B cell (primary cell): ENCODE measurements at regions not wholly inside any gene's neighbourhood (a gene's known extent, or its start where the extent isn't known, plus 50 kb on each side); places are given as distances from the start of the nearest gene placed in this dataset.

ENCODE experiments used
- ATAC-seq: fragments of 200-7000 bp; cut with Tn5 transposase; one replicate; pipeline ENCODE4 v1.10.0; 2021; ENCODE audit warnings: low read depth, mild to moderate bottlenecking, moderate number of reproducible peaks, moderate library complexity
- CTCF ChIA-PET: fragments of 350-600 bp; sonication (Branson Sonifier 250); formaldehyde crosslinking; loops from one replicate; lab custom pipeline; 2021; ENCODE audit warnings: antibody characterized with exemption, inconsistent platforms; lab: Charles Lee
- POLR2A ChIA-PET: fragments of 350-600 bp; sonication (Branson Sonifier 250); formaldehyde crosslinking; loops from one replicate; lab custom pipeline; 2021; ENCODE audit warnings: antibody characterized with exemption; lab: Charles Lee
- DNase-seq: peaks from one replicate; pipeline ENCODE4 v3.0.0; 2013
- H2AFZ ChIP-seq: 2 replicates; pipeline ENCODE4 v1.6.1; 2012; ENCODE audit warnings: mild to moderate bottlenecking, low read depth, low read length; ENCODE audit not compliant: insufficient read depth, poor library complexity, severe bottlenecking
- H3K27ac ChIP-seq, 2 donors: 1 replicate in 1 of 2; 2 replicates in 1 of 2; pipeline ENCODE4 v1.5.1; 2012 to 2013; ENCODE audit warnings: low read length in 2 of 2, mild to moderate bottlenecking in 2 of 2, moderate library complexity in 1 of 2
- H3K27me3 ChIP-seq, 4 experiments: fragments of 200-600 bp in 1 of 4; sonication (generic) in 1 of 4; replicated peaks in 1 of 4; 1 replicate in 2 of 4; 2 replicates in 2 of 4; pipeline versions ENCODE4 v1.6.1 to v1.7.0; 2013 to 2016; ENCODE audit warnings: low read length in 3 of 4, mild to moderate bottlenecking in 2 of 4, mixed read lengths in 1 of 4, moderate library complexity in 1 of 4; ENCODE audit not compliant: insufficient read depth in 4 of 4, control insufficient read depth in 3 of 4; ENCODE audit errors: control extremely low read depth in 1 of 4
- H3K36me3 ChIP-seq, 2 experiments: replicated peaks in 1 of 2; 1 replicate in 1 of 2; 2 replicates in 1 of 2; pipeline versions ENCODE4 v1.6.1 to v1.7.1; 2013; ENCODE audit warnings: low read length in 1 of 2; ENCODE audit not compliant: insufficient read depth in 2 of 2, control insufficient read depth in 1 of 2; ENCODE audit errors: control extremely low read depth in 1 of 2, extremely low read depth in 1 of 2
- H3K4me1 ChIP-seq, 2 donors: fragments of 200-600 bp in 1 of 2; sonication (generic) in 1 of 2; 1 replicate in 1 of 2; 2 replicates in 1 of 2; pipeline versions ENCODE4 v1.5.1 to v1.6.1; 2013 to 2017; ENCODE audit warnings: low read length in 2 of 2; ENCODE audit not compliant: control insufficient read depth in 2 of 2, insufficient read depth in 2 of 2
- H3K4me2 ChIP-seq: replicated peaks from 2 replicates; pipeline ENCODE3; 2012; ENCODE audit warnings: mild to moderate bottlenecking, low read depth, low read length; ENCODE audit not compliant: poor library complexity, severe bottlenecking
- H3K4me3 ChIP-seq, 5 experiments: fragments of 200-600 bp in 1 of 5; sonication (generic) in 1 of 5; 1 replicate in 3 of 5; 2 replicates in 2 of 5; pipeline versions ENCODE4 v1.5.1 to v1.7.0; 2011 to 2016; ENCODE audit warnings: low read length in 4 of 5, mild to moderate bottlenecking in 4 of 5, low read depth in 2 of 5, control low read depth in 1 of 5, moderate library complexity in 1 of 5; ENCODE audit not compliant: insufficient read depth in 1 of 5; ENCODE audit errors: control extremely low read depth in 1 of 5, extremely low read depth in 1 of 5
- H3K79me2 ChIP-seq: fragments of 200-600 bp; sonication (generic); one replicate; pipeline ENCODE4 v1.6.0; 2016; ENCODE audit warnings: low read length; ENCODE audit not compliant: control insufficient read depth, insufficient read depth
- H3K9ac ChIP-seq: fragments of 200-600 bp; sonication (generic); 2 replicates; pipeline ENCODE4 v1.6.1; 2017; ENCODE audit warnings: mild to moderate bottlenecking, low read length, moderate library complexity
- H3K9me3 ChIP-seq, 3 donors: one replicate each; pipeline versions ENCODE4 v1.6.1 to v1.7.1; 2013; ENCODE audit warnings: low read length in 2 of 3; ENCODE audit not compliant: control insufficient read depth in 2 of 3, insufficient read depth in 1 of 3; ENCODE audit errors: control extremely low read depth in 1 of 3
- H4K20me1 ChIP-seq: 2 replicates; pipeline ENCODE4 v1.6.0; 2012; ENCODE audit warnings: mild to moderate bottlenecking, low read length; ENCODE audit not compliant: insufficient read depth, control insufficient read depth, poor library complexity, severe bottlenecking
- H3K27ac Mint-ChIP-seq: one replicate; pipeline ENCODE4 v1.8.0; 2021; ENCODE audit warnings: mixed read lengths
- H3K27me3 Mint-ChIP-seq: one replicate; pipeline ENCODE4 v1.8.0; 2021; ENCODE audit warnings: mixed read lengths
- H3K4me1 Mint-ChIP-seq: one replicate; pipeline ENCODE4 v1.8.0; 2021; ENCODE audit warnings: mixed read lengths
- H3K4me3 Mint-ChIP-seq: one replicate; pipeline ENCODE4 v1.8.0; 2021; ENCODE audit warnings: mixed read lengths
- H3K9me3 Mint-ChIP-seq: one replicate; pipeline ENCODE4 v1.8.0; 2022; ENCODE audit warnings: mixed read lengths; ENCODE audit not compliant: insufficient read depth
- EZH2 ChIP-seq: IDR thresholded peaks from 2 replicates; pipeline ENCODE4 v1.6.1; 2012; ENCODE audit warnings: borderline replicate concordance, low read depth, mild to moderate bottlenecking, moderate library complexity, low read length; ENCODE audit not compliant: insufficient read depth, poor library complexity, severe bottlenecking
- WGBS: methylation state at CpG from one replicate; pipeline ENCODE4 v1.1.5; 2013; ENCODE audit warnings: missing lambda C conversion rate; ENCODE audit not compliant: insufficient coverage; 5-methylcytosine and 5-hydroxymethylcytosine counted together
- intact Hi-C: fragments of 100-400 bp; cut with micrococcal nuclease; formaldehyde crosslinking; loops from one replicate; pipeline ENCODE4 v1.10.0; 2022
- TF ChIP-seq, protein P1 (sequence below): fragments of 200-600 bp; IDR thresholded peaks from one replicate; pipeline ENCODE4 v1.8.0; 2022; ENCODE audit warnings: antibody characterized with exemption, mild to moderate bottlenecking

DNA sequence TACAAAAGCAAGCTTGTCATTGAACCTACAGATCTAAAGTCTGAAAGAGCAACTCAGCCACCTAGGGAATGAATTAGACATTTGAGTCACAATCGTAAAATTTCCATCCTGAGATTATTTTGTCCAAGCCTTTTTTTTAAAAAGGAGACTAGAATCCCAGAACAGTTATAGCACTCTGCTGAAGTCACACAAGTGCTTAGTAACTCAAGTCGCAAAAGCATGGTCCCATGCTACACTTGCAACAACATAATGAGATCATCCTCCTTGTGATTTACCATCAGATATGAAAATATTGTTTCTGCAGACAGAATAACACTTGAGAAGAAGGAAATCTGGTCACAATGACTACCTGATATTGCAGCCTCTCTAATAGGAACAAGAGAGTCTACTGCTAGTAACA, 106.7 kb downstream of the ZIC4 start:
- Histone ChIP-seq H3K36me3 (no peaks in the 10 kb centered on the region), H2AFZ (no peak overlapping the region), H3K9me3 (no peaks in the 10 kb centered on the region), H3K9ac (no peak overlapping the region), H3K4me1 (no peaks in the 10 kb centered on the region), H3K27ac (no peak overlapping the region), H3K79me2 (no peaks in the 10 kb centered on the region), H3K4me3 (no peak overlapping the region), H3K27me3 (no peaks in the 10 kb centered on the region), H3K4me2 (no peak overlapping the region), H4K20me1 (no peaks in the 10 kb centered on the region)
- H3K9me3 Mint-ChIP-seq, result no peaks in the 10 kb centered on the region
- POLR2A ChIA-PET, result no interaction called here
- H3K27ac Mint-ChIP-seq, result no peak overlapping the region
- no peak for DNase-seq
- whole genome bisulfite sequencing, result 100% methylated on average over 1 of the region's 2 CpGs
- CTCF ChIA-PET, result no interaction called here
- no peaks in the 10 kb centered on the region for H3K27me3 Mint-ChIP-seq
- no peak for ATAC-seq
- H3K4me3 Mint-ChIP-seq, result no peak overlapping the region
- no peaks in the 10 kb centered on the region for H3K4me1 Mint-ChIP-seq
- intact Hi-C loops, result no loop called here
- TF ChIP-seq EZH2, result no peak
- TF ChIP-seq, protein P1, sequence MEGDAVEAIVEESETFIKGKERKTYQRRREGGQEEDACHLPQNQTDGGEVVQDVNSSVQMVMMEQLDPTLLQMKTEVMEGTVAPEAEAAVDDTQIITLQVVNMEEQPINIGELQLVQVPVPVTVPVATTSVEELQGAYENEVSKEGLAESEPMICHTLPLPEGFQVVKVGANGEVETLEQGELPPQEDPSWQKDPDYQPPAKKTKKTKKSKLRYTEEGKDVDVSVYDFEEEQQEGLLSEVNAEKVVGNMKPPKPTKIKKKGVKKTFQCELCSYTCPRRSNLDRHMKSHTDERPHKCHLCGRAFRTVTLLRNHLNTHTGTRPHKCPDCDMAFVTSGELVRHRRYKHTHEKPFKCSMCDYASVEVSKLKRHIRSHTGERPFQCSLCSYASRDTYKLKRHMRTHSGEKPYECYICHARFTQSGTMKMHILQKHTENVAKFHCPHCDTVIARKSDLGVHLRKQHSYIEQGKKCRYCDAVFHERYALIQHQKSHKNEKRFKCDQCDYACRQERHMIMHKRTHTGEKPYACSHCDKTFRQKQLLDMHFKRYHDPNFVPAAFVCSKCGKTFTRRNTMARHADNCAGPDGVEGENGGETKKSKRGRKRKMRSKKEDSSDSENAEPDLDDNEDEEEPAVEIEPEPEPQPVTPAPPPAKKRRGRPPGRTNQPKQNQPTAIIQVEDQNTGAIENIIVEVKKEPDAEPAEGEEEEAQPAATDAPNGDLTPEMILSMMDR, result no peak

DNA sequence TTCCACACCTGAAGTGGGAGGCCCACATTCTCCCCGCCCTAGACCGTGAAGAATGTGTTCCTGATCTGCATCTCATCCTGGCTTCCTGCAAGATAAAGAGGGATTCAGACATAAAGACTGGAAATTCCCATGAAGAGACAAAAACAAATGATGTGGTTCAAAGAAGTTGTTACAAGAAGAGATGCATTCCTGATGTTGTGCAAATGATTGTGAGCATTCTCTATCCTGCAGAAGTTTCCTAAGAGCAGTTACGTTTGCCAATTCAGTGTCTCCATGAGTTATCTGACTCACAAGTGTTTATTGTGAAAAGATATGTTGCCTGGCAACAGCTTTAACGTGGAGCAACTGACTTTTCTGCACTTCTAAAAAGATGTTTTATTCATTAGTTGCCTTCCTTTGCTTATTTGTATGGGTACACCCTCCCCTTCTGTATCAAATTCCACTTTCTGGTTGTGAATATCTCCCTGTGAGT, 107.8 kb downstream of the ZIC4 start:
- ATAC-seq, result no peak
- CTCF ChIA-PET, result no interaction called here
- H3K27ac Mint-ChIP-seq, result no peak overlapping the region
- H3K4me1 Mint-ChIP-seq, result no peaks in the 10 kb centered on the region
- no peaks in the 10 kb centered on the region for H3K4me1 ChIP-seq
- no peak for DNase-seq
- no peaks in the 10 kb centered on the region for H4K20me1 ChIP-seq
- H3K9me3 ChIP-seq, result no peaks in the 10 kb centered on the region
- intact Hi-C loops, result no loop called here
- H3K27ac ChIP-seq, result no peak overlapping the region
- no peak overlapping the region for H3K4me3 ChIP-seq
- no peak for TF ChIP-seq EZH2
- TF ChIP-seq, protein P1, result no peak
- H3K9me3 Mint-ChIP-seq, result no peaks in the 10 kb centered on the region
- H3K27me3 ChIP-seq, result no peaks in the 10 kb centered on the region
- 40% methylated on average over 1 of the region's 4 CpGs for WGBS
- no peaks in the 10 kb centered on the region for H3K27me3 Mint-ChIP-seq
- no peak overlapping the region for H3K9ac ChIP-seq
- no peak overlapping the region for H3K4me2 ChIP-seq
- H2AFZ ChIP-seq, result no peak overlapping the region
- POLR2A ChIA-PET, result no interaction called here
- H3K79me2 ChIP-seq, result no peaks in the 10 kb centered on the region
- H3K36me3 ChIP-seq, result no peaks in the 10 kb centered on the region
- H3K4me3 Mint-ChIP-seq, result no peak overlapping the region
